ENCODE measurements at regions not wholly inside any gene's neighbourhood (a gene's known extent, or its start where the extent isn't known, plus 50 kb on each side); places are given as distances from the start of the nearest gene placed in this dataset.

DNA sequence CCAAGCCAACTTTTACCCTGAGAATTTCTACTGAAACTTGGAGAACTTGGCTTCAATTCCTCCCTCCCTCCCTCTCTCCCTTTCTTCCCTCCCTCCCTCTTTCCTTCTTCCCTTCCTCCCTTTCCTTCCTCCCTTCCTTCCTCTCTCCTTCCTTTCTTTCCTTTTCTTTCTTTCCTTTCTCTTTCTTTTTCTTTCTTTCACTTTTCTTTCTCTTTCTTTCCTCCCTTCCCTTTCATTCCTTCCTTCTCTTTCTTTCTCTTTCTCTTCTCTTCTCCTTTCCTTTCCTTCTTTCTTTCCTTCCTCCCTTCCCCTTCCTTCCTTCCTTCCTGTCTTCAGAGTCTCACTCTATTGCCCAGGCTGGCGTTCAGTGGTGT lies 268.1 kb upstream of the SDK2 start (continued):
- TF ChIP-seq, protein P1, sequence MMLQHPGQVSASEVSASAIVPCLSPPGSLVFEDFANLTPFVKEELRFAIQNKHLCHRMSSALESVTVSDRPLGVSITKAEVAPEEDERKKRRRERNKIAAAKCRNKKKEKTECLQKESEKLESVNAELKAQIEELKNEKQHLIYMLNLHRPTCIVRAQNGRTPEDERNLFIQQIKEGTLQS (IDR thresholded peaks at IDR 0.05; ENCODE audit: insufficient read depth, low read depth, low read length): no peak
- TF ChIP-seq RNF2 (IDR thresholded peaks at IDR 0.05; ENCODE audit: borderline replicate concordance, low read depth, low read length, missing control alignments, poor library complexity, severe bottlenecking) (no peak), RAD21 (IDR thresholded peaks at IDR 0.05 in 1 of 2, conservative IDR thresholded peaks at IDR 0.05 in 1 of 2; ENCODE audit: low read depth in 2 of 2, low read length in 2 of 2) (no peak)
